ENCODE measurements at regions not wholly inside any gene's neighbourhood (a gene's known extent, or its start where the extent isn't known, plus 50 kb on each side); places are given as distances from the start of the nearest gene placed in this dataset.

DNA sequence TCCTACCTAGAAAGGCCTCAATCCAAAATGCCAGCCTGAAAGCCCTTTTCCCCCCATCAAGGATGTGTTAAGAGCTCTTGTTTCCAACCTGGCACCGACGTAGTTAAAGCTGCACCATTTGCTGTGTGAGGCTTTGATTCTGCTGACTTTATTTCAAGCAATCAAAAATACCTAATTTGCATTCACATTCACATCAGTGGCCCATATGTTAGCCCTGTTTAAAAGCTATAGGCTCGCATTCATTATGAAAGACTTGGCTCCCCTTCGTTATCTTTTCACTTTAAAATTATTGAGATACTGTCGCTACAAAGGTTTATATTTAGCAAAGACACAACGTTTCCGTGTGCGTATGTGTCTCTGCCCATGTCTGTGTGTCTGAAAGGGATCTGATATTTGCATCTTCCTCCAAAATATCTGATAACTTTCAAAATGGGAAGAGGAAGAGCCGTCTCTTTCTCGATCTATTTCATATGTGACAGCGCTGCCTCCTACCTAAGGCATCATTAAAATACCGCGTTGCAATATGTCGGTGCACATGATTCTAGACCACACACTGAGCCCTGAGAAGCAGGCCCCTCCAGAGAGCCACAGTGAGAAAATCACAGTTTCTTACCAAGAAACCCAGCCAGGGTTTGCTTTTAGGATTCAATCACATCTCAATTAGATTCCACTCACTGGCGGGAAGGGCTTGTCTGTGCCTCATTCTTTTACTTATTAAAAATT, 57.1 kb upstream of the ITPRID1 start:
- DNase-seq (ENCODE audit: low spot score): no peak

DNA sequence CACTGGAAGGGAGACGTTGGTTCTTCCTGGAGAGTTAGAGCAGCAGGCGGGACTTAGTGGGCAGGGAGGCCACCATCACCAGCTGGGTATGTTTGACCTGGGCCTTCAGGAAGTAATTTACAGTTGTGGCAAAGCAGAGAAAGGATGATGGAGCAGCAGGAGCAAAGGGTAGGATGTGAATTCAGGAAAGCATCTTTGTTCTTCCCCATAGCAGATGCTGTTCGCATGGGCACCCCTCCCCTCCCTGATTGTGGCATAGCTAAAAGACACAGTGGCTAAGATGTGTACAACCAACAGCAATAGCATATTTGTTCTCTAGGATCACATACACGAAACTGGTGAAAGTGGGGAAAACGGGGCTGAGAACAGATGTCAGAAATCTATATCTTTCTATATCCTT, 56.3 kb upstream of the ITPRID1 start:
- no peak for DNase-seq (ENCODE audit: low spot score)

DNA sequence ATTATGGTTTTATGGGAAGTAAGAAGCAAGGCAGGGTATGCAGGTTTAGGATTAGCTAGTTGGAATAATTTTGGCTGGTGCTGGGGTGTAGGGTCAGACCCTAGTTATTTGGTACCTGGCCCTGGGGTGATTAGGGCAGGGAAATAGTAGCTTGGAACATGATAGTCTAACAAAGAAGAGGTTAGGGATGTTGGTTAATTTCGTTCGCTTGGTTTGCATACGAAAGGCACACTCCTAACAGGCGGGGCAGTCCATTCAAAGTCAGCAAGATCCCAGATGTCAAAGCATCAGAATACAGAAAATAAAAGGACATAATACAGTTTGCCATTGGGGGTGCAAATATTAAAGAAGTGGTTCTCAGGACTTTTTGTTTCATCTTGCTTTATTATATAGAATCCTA, 55.7 kb upstream of the ITPRID1 start:
- DNase-seq (ENCODE audit: low spot score): no peak

DNA sequence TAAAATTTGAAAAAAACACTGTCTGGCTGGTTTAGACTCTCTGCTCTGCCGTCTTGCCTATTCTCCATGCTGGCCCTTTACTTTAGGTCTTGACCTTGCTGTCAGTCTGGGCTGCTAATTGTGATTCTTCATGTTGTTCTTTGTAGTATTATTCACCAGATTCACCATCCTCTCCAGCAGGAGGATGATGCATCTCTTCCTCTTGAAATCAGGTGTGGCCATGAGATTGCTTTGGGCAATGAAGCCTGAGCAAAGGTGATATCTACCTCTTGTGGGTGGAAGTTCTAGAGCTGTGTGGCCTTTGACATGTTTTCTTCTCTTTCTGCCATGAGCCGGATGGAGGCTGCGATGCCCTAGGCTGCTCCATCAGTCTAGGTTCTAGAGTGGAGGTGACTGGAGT, 51.3 kb upstream of the ITPRID1 start:
- no peak for DNase-seq (ENCODE audit: low spot score)

All from hepatic stellate cell (primary cell).